GM18508 (cell line): ENCODE measurements at regions not wholly inside any gene's neighbourhood (a gene's known extent, or its start where the extent isn't known, plus 50 kb on each side); places are given as distances from the start of the nearest gene placed in this dataset.

Source experiments
- ATAC-seq: cut with Tn5 transposase; IDR thresholded peaks from one replicate; pipeline ENCODE4 v1.9.1; 2021; ENCODE audit warnings: moderate number of reproducible peaks; ENCODE audit not compliant: insufficient read depth, unreplicated experiment

DNA sequence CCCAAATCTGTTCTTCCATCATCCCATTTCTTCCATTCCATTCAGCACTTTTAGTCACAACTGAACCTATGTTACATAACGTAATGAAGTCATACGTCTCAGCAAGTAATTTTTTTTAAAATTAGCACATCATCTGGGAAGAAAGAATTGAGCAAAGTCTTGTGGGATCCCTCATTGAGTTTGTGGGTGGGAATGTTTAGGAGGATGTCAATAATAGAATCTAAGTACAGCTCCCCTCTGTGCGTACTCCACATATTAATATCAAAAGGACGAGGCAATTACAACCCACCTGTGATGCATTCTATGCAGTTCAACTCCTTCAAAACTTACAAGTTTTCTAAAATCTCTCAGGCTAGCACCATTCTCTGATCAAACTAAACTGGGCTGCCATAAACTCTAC, 526.3 kb downstream of the AGTPBP1 start:
- no peak for ATAC-seq

DNA sequence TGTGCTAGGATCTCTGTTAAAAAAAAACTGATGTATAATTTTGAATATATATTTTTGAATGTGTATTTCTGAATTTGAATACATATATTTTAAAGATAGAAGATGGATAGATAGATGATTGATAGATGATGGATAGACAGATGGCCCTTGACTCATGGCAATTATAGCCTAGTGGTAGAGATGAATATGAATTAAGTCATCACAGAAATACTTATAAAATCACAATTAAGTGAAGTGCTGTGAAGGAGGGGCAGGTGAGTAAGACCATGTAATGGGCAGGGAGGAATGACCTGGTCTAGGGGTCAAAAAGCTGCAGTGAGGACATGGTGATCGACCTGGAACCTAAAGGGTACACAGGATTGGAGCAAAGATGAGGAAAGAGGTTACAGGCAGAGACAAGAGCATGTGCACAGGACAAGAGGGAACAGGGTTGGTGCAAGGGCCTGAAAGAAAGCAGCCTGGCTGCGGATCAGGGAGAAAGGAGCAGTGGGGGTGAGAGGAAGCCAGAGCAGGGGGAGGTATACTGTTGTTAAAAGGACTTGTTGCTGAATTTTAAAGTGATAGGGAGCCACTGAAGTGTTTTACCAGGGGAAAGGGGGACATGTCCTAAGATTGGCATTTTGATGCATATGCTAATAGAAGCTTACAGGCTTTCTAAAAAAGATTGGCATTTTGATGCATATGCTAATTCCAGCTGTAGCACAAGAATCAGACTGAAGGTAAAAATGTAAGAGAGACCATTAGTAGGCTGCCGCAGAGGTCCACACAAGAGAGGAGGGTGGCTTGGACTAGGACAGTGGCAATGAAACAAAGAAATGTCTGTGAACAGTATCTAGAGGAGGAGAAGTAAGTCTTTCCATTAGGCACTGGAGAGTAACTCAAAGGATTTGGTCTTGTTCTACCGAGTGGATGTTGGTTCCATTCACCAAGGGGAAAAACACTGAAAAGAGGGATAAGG, 527.8 kb downstream of the AGTPBP1 start:
- no peak for ATAC-seq

DNA sequence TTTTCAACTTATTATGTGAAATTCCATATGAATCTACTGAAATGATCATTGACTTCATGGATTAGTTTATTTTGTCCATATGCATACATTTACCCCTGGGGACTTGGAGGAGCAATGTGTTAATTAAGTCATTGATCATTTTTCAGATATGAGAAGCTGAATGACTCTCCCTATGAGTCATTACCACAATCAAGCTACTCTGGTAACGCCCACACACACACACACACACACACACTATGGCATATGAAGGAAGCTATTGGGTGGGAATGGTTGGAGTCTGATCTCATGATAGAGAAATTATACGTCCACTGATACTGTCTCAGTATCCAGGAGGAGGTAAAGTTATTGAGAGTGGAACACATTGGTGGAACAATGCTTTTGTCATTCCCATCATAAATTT, 528.9 kb downstream of the AGTPBP1 start:
- no peak for ATAC-seq

DNA sequence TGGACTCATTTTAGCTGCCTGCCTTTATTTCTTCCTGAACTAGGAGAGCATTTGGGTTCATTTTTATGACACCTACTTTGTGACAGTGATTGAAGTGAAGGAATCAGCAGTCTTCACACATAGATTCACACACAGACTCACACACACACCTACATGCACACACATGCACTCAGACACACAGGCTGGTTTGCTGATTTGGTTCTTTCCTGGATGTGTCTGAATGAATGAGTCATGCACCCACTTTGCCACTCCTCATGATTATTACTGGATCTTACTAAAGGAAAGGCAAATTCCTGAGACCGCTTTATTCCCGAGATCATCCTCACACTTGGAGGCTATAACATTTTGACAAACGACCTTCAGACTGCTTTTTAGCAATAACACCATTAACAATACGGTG, 529.5 kb downstream of the AGTPBP1 start:
- ATAC-seq, result no peak

DNA sequence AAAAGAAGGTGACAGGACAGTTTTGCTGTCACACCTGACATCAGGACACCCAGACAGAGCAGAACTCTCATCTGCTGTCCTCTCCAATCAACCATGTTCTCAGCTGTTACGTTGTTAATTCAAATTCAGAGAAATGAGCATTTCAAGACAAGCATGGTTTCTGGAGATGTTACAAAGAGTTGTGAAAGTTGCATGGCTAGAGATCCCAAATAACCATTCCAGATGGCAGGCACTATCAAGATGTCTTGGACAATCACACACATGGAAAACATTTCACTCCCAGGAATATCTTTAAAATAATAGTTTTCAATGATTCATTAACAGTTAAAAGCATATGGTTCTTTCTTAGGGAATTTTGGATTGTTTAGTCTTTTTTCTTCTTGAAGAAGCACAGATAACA, 533.1 kb downstream of the AGTPBP1 start:
- ATAC-seq, result no peak

DNA sequence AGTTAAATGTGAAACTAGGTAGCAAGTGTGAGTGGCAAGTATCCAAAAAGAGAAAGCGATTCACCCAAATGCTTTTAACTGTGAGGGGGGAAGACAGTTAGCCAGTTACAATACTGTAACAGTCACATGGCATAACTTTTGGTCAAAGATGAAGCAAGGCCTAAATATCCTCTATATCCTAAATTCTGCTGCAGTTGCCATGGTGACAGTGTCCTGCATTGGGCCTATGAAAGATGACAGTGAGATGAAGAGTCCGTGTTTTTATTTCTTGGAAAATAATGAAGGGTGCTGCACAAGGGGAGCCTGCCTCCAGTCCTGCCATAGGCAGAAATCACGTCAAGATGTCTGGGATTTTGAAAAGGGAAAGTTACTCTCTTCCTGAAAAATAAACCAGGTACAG, 534.6 kb downstream of the NTRK2 start:
- ATAC-seq, result no peak

DNA sequence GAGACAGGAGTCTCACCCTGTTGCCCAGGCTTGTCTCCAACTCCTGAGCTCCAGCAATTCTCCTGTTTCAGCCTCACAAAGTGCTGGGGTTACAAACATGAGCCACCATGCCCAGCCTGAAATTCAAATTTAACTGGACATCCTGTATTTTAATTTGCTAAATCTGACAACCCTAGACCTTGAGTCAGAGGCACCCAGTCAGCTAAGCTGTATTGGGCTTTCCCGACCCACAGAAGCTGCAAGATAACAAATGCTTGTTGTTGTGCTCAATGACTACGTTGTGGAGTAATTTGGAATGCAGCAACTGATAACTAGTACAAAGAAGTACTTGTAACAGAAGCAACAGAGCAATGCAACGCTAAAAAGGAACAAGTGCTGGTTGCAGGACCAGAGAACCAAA, 533.1 kb downstream of the NTRK2 start:
- ATAC-seq, result no peak

DNA sequence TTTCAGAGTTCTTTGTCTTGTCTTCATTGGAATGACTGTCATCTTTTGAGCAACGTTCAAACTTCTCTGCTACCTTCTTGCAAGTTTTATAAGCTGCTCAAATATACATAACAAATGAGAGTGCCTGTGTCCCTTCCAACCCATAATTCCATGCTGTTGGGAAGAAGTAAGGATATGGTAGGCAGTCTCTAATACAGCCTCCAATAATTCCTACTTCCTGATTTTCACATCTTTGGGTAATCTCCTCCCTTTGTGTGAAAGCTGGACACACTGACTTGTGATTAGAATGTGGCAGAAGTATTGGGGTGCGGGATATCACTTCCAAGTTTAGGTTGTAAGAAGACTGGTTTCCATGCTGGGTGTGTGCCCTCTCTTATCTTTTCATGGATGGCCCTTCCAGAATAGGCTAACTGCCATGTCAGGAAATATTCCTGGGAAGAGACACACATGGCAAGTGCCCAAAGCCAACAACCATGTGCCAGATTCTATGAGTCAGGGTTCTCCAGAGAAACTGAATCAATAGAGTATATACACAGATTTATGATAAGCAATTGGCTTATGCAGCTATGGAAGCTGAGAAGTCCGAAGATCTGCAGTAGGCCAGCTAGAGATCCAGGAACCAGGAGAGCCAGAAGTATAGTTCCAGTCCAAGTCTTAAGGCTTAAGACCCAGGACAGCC, 531.3 kb downstream of the NTRK2 start:
- no peak for ATAC-seq

DNA sequence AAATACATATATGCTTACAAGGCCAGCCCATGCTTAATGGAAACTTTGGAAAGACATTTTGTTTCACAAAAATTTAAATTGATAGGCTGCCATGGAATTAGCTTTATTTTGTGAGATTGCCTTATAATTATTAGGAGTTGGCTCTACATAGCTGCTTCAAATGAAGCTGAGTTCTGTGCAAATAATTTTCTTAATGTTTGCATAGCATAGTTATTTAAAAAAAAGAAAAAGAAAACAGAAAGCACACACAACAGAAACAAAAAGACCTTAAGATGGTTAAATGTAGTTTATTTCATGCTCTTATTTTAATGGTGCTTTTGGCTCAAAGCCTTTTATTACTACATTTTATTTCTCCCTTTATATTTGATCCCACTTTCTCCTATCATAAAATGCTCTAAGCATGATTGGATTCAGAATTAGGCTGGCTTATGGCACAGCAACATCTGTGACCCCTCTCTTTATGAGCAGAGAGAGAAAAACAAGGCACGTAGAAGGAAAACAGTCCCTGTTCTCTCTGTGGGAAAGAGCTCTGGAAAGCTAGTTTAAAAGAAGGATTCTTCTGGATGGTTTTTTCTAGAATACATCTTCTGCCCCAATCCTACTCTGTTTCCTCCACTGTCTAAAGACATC, 530.5 kb downstream of the NTRK2 start:
- no peak for ATAC-seq

DNA sequence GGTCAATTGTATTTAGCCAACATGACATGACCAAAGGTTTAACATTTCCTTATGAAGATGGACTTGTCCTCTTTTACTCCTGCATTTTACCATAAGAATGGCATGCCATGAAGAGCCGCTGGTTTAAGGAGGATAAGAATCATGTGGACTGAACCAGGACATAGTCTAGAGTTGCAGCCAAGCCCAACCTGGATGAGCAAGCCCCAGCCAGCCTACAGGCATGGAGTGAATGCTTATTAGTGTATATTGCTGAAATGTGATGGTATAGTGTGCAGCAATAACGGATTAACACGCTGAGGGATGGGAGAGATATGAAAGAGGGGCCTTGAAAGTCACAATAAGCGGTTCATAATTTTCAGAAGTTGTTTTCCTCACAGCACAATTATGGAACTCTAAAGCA, 523.2 kb downstream of the NTRK2 start:
- no peak for ATAC-seq

DNA sequence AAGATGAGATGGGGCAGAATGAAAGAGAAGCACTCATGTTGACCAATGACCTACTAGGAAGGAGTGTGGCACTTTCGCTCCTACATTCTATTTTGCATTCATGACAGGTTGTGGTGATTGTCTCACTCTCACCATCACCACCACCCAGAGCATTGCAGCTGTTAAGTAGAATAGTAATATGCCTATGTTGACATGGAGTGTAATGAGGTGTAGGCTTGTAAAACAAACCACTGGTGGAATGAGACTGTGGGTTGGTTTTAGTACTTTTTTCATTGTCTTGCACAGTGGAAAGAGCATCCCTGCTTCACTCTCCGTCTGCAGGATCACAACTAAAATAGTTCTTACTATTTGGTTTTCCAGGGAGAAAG, 516.7 kb downstream of the NTRK2 start:
- no peak for ATAC-seq

DNA sequence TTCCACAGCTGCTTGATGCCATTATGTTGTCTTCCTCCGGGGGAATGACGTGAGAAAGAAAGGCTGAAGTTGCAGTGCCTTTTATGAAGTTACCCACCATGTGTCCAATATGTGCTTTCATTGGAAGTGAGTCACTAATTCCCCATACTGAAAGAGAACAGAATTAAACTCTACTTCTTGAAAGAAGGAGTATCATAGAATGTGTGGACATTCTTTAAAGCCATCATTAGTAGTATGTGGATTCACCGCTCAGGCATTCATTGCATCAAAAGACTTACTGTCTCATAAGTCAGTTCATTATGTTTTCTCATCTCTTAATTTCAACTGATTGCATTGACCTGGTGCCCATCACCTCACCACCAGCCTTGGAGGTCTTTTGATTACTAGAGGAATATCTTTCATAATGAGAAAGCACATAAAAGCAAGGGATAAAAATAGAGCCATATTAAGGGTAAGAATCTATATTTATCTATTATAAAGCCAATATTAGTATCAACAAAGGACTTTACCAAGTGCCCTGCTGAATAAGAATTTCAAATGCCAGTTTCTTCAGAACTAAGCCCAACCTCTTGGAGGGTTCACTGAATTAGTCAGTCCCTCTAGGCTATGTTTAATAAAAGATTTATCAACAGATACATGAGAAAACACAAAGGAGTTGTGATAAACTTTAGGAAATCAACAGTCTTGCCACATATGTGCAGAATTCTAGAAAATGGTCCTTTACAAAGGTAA, 516.1 kb downstream of the NTRK2 start:
- ATAC-seq, result no peak

DNA sequence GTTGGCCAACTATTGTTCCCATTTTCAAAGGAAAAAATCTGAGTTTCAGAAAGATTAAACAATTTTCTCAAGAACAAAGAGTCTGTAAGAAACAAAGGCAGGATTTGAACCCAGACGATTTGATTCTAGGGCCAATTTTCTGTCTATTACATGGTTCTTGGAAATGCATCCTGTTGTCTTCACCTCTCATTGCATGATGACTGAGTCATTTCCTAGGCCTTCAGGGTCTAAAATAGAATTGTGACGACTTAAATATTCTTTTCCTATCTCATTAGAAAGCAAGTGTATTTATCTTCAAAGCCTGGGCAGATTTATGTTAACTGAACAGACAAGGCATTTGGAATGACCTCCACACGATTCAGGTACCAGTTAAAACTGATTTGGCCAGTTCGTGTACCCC, 512.9 kb downstream of the NTRK2 start:
- ATAC-seq, result no peak

DNA sequence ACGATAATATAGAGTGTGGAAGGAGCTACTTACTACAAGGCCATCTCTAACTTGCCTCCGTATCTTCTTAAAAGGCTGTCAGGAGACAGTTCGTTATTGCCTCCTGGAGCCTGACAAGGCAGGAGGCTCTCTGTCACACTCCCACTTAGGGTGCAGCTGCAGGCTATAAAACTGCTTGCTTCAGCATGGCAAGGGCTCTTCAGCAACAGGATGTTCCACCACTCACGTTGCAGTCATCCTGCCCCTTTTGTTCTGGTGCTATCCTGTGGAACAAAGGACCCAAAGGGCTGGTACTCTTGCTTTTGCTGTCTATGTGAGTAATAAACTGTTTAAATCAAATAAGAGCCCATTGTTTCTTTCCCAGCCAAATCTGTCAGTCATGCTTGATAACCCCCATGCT, 508.9 kb downstream of the NTRK2 start:
- ATAC-seq, result no peak

DNA sequence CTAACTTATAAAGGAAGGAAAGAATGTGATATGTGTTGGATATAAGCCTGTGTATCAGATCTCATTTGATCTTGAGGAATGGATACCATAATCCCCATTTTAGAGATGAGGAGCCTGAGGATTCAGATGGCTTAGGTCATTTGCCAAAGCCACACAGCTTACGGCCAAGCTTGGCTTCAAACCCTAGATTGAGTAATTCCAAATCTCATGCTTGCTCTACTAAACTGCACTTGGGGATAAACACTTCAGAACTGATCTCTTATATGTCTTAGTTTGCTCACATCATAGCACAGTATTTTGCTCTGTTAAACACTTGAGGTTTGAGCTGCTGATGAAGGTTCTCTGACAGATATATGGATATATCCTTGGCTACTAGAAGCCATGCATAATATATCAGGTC, 504.4 kb downstream of the NTRK2 start:
- no peak for ATAC-seq

DNA sequence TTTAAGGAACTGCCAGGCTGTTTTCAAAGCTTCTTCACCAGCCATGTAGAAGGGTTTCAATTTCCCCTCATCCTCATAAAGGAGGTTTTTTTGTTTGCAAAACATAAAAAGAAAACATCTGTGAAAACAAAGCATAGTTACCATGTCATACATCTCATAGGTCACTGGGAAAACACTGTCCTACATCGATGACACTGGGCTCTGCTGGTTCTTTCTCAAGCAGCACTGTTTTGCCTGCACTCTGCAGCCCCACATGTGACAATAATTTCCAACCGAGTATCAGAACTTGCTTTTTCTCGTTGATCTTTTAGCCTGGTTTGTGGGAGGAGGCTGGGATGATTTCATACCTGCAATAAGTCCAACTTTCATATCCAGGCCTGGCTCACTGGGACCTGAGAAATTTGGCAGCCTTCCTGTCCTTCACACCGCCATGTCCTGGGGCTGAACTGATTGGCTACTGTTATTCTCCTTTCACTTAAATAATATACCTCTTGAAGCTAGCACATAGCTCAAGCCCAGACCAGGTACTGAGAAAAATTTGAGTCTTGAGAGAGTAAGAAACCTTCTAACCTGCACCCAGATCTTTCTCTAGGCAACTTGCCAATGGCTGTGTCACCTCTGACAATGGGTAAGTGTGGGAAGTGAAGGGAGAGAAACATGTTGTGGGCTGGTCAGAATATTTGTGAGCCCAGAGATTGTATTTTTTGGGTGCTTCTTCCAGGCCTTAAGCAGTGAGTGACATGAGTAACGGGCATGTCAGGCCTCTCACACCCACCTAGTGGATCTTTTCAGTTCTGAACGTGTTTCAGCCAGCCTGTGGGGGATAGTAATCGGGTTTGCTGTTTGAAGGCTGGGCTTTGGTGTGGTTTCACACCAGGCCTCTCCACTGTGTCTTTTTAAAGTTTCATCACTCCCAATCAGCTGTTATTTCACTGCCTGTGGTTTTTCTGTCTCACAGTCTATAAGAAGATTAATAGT, 502.8 kb downstream of the NTRK2 start:
- ATAC-seq, result no peak

DNA sequence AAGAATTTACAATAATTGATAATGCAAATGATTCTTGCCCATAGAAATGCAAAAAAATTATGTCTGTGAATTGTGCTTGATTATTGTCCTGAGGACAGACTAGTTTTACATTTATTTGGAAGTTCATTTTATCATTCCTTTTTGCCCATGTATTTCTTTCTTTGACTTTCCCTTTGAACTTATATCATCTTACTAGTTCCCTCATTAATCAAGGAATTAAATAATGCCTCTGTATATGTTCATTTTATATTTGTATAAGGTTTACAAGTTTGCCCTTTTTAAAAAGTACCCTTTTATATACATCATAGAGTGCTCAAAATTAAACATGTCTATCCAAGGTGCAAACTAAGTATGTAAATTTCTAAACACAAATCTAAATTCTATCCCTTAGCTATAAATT, 501.6 kb downstream of the NTRK2 start:
- ATAC-seq, result no peak

DNA sequence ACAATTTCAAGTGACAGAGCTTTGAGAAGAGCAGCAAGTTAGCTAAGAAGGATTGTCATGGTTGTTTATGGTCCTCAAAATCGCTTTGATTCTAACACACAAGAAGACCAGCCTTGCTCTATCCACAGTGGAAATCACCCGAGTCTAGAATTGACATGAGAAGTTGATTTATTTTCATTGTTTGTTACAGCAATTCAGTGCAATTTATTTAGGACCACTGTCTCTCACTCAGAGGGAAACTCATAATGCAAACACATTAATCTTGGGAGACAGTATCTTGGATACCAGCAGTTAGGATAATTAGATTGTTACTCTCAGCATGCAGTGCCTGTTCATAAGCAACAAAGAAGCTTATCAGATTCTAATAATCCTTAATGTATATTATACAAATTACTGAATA, 498.9 kb downstream of the NTRK2 start:
- no peak for ATAC-seq

DNA sequence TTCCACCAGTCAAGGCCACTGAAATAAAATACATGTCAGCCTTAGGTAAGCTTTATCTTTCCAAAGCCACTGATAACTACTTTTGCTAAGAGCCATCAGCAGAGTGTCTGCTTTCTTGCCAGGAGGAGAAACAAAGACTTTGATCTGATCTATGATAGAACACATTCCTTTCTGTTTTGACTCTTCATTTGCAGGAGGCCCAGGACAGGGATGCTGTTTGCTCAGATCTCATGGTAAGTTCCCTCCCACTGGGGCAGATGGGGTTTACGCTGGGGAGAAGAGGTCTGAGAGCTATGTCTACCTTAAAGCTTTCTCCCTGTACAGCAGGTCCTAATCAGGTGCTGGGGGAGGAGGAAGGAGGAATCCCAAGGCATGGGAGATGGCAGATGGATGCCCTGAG, 497.6 kb downstream of the NTRK2 start:
- no peak for ATAC-seq

DNA sequence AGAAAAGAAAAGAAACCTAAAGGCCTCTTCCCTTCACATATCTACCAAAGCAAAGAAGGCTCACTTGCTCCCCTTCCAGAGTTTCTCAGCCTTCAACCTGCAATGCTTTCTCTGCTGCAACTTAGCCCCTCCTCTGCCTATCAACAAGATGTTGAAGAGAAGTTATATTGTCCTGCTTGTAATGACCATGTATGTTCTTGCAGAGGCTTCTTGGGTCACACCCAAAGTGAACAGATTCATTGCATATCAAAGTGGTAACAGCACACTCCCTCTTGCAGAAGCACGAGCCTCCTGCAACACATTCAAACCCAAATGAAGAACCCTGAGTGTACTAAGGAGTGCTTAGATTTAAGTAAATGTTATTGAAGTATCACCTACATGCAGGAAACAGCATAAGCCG, 494.3 kb downstream of the NTRK2 start:
- ATAC-seq, result no peak
